SKM-1 (cell line): ENCODE measurements at regions not wholly inside any gene's neighbourhood (a gene's known extent, or its start where the extent isn't known, plus 50 kb on each side); places are given as distances from the start of the nearest gene placed in this dataset.

Experiments
- DNase-seq: peaks from one replicate; lab custom pipeline; 2025; ENCODE audit not compliant: unreplicated experiment; lab: John Stamatoyannopoulos, UW

DNA sequence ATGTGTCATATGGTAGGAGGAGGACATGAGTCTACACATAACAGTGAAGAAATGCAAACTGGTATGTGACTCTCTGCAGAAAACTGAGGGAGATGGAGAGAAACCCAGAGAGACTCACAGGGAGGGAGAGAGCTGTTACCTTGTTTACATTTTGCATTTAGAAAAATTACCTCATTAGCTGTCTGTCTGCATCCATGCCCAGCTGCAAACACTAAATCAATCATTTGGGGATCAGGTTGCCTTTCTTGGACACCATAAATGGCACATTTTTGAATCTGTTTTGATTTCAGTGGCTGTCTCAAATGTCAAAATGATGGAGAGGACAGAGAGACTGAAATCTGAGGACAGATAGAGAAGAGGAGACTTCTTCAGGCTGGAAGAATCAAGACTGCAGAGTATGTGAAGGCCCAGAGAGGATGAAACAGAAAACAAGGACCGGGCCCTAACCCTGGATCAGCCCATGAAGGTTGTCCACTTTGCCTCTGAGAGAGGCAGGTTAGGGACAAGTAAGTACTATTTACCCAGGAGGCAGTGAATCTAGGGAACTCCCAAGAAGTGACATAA is 92.2 kb downstream of the UNC5CL start:
- no peak for DNase-seq

DNA sequence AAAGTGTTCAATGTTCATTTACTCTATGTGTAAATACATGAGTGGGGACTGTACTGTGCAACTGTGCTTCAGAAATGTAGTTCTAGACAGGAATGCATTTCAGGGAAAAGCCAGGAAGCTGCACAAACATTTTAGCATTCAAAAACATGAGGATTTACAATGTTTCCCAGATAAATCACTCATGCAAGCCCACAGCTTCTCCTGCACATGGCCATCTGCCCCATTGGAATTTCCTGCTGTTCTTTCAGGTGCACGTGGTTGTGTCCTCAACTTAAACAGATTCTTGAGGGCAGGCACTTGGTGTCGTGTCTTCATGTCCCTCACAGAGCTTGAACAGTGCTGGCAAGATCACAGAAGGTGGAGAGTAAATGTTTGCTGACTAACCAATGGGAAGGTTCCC is 101.5 kb downstream of the UNC5CL start:
- DNase-seq: no peak

DNA sequence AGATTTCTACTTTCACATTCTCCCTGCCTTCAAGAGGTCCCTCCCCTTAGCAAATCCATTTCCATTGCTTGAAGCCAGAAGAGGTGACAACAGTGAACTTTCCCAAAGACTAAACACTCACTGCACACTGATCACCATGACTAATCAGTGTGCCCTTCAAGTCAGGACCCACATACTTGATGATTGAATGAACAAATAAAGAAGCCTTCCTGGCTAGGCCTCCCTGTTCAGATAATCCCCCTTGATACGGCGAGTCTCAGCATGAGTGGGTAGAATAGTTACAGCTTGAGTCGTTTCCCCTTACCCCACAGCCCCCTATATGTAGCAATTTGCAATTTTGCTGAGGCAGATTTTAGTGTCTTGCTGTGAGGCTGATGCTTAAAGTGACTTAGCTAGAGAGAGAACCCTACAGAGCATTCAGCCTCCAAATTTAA is 102.2 kb downstream of the UNC5CL start:
- DNase-seq: no peak

DNA sequence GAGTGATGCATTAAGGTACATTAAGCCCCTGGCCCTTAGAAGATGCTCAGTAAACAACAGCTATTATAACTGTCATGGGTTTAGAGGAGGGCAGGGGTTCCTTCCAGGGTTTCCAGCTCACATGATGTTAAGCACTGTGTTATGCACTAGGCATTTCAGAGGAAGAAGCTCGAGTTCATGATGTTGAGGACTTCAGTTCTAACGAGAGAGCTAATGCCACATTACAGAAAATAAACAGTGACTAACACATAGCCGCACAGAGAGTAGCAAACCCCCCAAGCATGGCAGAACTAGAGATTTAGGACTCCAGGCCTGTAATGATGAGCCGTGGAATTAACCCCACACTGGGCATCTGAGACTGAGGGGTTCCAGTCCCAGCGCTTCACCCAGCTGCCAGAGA is 105.2 kb downstream of the UNC5CL start:
- DNase-seq: no peak

DNA sequence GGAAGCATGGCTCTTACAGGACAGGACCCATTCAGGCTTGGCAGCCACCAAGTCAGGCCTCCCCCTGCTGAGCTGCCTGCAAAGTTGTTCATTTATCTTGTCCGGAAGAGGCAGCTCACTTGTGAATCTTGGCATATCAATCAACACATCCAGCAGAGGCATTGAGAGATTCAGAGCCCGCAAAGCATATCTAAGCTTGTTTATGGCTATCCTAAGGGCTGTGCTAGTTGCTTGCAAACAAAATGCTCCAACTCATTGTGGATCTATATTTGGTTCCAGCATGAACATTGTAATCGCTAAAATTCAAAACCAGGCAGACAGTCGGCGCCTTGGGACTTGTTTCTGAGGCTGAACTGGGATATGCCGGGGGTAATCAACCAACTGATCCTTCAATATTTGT is 106.1 kb downstream of the UNC5CL start:
- no peak for DNase-seq

DNA sequence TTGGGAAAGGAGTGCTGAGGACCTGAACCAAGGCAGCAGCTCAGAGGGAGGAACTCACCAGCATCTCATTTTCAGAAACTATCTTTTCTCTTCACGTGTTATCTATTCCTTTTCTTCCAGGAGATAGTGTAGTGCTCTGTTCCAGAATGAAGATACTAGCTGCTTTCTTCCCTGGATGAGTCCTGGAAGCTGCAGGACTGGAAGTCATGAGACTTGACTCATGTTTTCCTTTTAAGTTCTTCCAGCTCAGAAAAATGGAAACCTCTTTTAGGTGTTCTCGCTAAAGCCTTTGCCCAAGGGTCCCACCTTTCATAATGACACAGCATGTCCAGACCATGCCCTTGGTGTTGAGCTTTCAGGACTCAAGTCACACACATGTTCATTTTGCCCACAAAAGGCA is 106.7 kb downstream of the UNC5CL start:
- no peak for DNase-seq

DNA sequence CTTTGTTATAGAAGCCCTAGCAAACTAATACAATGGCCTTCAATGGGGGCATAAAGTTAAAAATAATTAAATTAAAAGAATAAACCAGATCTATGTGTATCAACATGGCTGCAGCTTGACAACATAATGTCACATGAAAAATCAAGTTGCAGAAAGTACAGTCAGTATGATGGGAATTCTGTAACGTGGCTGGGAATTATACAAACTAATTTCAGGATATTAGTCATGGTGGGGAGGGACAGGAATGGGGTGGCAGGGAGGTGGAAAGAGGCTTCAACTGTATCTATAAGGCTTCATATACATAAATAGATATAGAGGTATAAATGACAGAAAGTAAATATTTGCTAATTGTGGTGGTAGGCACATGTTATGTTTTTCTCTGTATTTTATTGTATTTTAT is 107.1 kb downstream of the UNC5CL start:
- no peak for DNase-seq

DNA sequence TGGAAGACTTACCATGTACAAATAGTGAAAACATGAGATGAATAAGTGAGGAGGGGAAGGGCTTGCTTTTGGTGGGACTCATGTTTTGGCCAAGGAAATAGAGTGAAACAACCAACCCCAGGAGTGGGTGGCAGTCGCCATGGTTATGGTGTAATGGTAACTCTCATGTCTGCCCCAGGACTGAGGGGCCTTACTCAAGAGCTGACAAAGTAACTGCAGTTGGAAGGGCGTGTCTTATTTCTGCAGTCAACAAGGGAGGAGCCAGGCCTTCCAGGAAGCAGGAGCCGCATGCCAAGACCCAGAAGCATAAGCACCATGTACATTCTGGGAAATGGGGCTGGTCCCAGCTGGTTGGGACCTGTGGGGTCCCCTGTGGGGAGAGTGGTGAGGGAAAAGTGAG is 108.5 kb downstream of the UNC5CL start:
- no peak for DNase-seq

DNA sequence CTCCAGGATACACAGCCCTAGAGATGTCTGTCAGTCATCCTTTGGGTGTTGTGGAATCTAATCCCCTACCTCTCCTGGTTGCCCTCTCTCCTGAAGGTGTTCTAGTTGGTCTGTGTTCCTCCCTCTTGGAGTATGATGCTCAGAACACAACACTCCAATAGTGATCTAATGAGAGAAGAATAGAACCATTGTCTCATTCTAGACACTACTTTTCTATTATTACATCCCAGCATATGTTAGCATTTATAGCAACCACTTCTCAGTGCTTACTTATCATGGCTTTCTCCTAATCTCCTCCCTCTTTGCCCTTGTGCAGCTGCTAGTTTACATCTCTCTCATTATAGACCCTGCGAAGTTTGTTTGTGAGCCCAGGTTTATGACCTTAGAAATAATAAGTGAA is 109.0 kb downstream of the UNC5CL start:
- no peak for DNase-seq

DNA sequence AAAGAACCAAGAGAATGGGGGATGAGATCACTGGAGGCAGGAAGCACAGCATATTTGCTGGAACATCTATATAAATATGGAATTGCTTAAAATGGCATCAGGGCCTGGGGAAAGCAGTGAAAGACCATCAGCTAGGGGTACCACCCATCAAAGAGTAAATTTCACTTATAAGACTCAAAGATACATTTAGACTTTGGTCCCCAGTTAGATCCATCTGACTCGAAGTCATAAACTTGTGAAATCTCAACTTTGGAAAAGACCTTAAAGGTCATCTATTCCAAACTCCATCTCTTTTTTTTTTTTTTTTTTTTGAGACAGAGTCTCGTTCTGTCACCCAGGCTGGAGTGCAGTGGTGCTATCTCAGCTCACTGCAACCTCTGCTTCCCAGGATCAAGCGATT is 109.8 kb downstream of the UNC5CL start:
- no peak for DNase-seq

DNA sequence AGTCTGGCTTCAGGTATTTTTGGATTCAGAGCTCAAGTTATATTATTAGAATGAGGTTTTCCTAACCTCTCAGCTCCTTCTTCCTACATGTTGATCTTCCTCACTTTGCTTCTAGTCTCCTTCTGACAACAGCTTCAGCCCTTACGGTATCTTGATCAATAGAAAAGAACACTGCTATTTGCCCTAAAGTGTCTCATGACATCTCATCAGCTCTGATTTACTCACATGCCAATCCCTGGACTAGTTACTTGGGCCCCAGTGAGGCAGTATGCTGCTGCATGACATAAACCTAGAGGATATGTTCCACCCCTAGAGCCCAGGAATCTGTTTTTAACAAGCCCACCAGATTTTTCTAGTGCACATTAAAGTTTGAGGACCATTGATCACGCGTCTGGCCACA is 110.3 kb downstream of the UNC5CL start:
- no peak for DNase-seq

DNA sequence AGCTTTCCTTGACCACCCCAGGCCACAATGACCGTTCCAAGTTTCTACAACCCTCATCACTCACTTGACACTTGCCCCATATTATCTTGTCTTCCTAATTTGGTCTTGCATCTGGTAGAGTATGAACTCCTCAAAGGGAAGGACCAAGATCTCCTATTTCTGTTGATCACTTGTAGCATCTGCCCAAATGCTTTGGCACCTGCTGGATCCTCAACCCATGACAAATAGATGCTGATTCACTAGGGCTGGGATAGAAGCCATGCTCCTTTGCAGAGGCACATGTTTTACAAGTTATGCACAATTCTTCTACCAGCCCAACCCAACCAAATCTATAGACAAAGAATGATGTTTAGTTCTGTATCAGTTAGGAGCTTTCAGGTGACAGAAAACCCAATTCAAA is 110.7 kb downstream of the UNC5CL start:
- DNase-seq: no peak

DNA sequence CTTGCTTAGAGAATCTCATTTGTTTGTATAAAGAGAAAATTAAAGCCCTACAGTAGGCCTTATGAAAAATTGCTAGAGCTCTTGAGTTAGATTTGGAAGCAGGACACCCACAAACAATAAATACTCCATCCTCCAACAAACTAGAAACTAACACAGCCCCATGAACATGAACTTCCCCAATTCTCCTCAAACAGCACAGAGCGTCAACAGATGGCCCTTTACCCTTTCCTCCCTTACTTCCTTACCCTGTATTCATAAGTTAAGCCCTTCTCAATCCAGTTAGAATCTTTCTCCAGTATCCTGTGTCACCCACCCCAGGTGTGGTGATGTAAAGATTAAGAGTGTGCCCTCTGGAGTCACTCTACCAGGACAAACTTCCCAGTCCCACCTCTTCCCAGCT is 113.7 kb downstream of the UNC5CL start:
- DNase-seq: peak; percentile 29

DNA sequence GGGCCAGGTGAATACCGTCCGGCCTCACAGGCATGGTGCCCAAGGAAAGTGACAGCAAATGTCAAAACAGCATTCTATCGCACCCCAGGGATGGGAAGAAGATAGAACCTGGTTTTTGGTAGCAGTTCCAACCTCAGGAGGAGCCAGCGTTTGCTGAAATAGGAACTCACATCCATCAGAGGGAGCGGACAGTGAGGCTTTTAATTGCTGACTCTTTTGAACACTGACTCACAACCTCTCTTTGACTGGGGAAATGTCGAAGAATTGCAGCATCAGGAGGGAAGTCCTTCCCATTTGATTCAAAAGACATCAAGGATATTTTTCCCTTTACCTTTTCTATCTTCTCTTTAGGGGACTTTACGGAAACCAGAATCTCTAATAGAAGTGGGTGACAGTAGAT is 114.2 kb downstream of the UNC5CL start:
- no peak for DNase-seq

DNA sequence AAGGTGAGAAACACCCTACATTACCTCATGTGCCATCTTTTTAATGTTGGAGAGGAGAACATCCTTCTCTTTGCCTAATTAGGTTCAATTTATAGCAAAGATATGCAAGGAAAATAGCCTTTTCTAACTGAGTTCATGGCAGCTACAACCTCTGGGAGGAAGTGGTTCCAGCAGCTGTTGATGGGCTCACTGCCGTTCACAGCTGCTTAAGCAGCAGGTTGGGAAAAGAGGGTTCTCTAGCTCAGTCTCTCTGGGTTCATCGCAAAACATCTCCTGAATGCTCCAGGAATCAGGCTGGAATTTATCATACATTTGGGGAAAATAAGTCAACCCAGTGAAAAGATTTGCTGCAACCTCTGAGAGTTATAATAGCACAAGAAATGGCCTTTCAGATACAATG is 115.1 kb downstream of the UNC5CL start:
- DNase-seq: no peak

DNA sequence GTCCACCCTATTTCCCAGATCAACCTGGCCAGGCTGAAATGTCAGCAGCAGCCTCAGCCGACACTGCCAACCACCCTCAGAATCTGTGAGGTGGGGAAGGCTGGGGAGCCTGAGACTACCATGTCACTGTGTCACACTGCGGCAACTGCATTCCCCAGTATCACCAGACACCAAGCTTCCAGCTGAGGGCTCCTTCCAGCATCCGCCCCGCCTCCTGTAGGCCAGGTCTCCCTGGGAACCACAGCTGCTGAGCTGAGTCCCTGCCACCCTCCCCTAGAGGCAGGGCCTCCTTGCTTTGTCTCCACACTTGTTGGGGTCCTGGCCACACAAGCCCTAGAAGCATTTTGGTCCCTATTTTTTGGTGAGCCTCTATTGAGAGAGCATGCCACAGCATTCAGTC is 115.7 kb downstream of the UNC5CL start:
- no peak for DNase-seq

DNA sequence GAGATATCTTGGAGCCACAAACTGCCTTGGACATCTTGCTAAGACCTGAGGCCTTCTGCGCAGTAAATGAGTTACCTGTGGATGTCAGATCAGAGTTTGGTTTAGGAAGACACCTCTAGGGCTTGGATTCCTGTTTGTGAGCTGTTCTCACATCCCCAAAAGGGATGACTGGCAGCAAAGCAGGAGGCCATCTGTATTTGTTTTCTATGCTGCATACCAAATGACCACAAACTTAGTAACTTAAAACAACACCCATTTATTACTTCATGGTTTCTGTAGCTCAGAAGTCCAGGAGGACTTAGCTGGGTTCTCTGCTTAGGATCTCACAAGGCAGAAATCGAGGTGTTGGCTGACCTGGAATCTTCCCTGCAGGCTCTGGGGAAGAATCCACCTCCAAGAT is 116.7 kb downstream of the UNC5CL start:
- DNase-seq: no peak

DNA sequence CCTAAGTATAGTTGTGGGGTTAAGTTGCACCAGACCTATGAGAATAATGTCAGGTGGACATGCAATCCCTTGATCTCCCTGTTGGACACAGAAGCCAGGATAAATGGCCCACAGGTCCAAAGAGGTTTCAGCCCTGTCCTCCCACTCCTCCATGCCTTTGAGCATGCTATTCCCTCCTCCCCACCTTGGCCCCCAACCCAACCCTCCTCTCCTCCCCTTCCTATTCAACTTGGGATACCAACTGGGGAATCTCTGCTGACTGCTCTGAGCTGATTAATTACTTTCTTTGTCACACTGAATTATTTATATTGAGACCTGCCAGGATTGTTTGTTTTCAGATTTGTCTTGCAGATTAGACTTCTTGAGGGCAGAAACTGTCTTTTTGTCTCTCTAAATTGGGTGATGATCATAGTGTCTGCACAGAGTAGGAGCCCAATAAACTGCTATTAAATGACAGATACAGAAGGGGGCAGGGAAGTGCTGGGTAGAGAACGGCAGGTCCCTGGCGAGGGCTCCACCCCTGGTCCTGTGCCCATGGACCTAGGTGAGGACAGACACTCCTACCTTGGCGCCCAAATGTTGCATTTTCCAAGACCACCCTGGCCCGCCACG is 120.9 kb downstream of the UNC5CL start:
- no peak for DNase-seq

DNA sequence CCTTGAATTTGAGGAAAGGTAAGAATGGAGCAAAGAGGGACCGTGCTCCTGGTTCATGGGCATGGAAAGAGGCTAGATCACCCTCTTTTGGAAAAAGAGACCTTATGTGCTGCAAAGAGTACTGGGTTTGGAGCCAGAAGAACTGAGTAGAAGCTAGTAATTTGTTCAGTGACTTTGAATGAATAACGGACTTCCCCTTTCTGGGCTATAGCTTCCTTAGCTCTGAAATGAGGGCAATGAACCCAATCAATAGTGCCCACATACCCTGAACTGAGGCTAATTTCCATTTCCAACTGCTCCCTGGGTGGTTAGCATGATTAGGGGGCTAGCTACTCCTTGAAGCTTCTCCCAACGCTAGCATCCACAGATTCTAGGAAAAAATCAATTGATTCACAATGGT is 121.4 kb downstream of the UNC5CL start:
- no peak for DNase-seq

DNA sequence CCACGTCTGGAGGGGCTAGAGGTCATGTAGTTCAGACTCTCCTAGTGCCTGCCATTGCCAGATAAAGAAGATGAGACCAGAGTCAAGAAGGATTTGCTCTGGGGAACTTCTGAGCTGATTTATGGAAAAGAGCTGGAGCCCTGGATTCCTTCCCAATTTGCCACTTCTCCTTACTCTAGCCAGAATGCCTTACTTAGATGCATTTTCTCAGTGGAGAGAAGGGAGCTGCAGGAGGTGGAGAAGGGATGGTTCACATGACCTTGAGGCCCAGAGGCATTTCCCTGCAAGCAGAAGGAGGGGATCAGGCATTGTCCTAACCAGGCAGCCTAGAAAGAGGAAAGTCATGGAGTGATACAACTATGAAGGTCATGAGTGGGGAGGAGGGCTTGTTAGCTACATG is 122.2 kb downstream of the UNC5CL start:
- no peak for DNase-seq

DNA sequence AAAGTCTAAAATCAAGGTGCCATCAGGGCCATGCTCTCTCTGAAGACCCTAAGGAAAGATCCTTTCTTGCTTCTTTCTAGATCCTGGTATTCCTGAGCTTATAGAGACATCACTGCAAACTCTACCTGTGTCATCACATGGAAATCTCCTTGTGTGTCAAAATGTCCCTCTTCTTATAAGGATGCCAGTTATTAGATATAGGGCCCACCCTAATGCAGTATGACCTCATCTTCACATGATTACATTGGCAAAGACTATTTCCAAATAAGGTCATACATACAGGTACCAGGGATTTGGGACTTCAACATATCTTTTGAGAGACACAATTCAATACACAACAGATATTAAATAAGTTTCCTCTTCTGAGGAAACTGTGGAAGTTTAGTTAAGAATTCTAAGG is 123.9 kb downstream of the UNC5CL start:
- no peak for DNase-seq

DNA sequence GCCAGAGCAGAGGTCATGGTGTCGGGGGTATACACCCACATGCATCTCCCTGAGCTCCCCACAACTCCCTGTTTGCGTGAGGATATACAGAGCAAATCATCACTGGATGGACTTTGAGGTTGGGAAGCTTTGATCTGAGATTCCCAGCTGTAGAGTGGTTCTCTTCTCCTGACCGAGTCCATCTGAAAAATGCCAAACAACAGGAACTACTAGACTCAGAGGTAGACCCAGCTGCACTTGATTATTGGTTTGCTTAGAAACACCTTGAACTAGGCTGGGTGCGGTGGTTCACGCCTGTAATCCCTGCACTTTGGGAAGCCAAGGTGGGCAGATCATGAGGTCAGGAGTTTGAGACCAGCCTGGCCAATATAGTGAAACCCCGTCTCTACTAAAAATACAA is 125.0 kb downstream of the UNC5CL start:
- no peak for DNase-seq

DNA sequence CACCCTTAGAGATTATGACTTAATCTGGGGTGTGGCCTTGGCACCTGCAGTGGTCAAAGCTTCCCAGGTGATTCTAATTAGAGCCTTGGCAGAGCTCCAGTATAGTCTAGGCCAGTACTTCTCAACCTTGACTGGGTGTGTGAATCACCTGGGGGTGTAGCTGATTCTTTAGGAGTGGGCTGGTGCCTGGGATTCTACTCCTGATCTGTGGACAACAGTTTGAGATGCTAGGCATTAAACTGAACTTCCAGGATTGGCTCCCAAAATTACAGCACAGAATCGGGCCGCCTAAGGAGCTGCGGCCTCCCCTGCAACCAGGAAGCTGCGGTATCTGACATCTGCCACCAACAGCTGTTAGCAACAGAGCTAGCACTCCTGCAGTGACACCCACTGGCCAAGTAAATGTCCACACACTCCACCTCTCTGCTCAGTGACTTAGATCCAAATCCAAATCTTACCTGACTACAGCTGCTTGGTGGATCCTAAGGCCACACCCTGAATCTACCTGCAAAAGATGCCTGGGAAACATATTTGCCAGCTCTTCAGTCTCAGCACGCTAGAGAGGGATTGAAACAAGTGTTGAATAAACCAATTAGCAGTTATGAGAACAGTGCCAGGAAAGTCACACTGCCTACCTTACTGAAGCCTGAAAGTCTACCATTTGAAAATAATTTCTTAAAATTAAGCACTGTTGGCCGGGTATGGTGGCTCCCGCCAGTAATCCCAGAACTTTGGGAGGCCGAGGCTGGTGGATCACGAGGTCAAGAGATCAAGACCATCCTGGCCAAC is 126.7 kb downstream of the UNC5CL start:
- peak; percentile 70 for DNase-seq
